ENCODE measurements at regions not wholly inside any gene's neighbourhood (a gene's known extent, or its start where the extent isn't known, plus 50 kb on each side); places are given as distances from the start of the nearest gene placed in this dataset.

GRCh38 chr2:72001937-72002690 is 145.5 kb downstream of the CYP26B1 start:
- ChIA-PET POLR2A (no interaction called here), CTCF (no interaction called here)
- no peak for DNase-seq
- Histone ChIP-seq H3K4me3 (ENCODE audit: control insufficient read depth in 1 of 2, extremely low read depth in 1 of 2, low read length in 1 of 2) (no peak overlapping the region), H3K27ac (ENCODE audit: low read length) (no peak overlapping the region), H3K36me3 (ENCODE audit: control insufficient read depth in 2 of 2, extremely low read depth in 1 of 2, insufficient read depth in 1 of 2, low read length in 1 of 2) (no peaks in the 10 kb centered on the region), H3K27me3 (replicated peaks in 1 of 2; ENCODE audit: control insufficient read depth in 2 of 2, extremely low read depth in 1 of 2, insufficient read depth in 2 of 2, low read length in 1 of 2) (peaks cover 0 to 36% of the 10 kb centered on the region in 2 experiments), H3K9me3 (no peaks in the 10 kb centered on the region), H3K4me1 (ENCODE audit: control insufficient read depth in 1 of 2, extremely low read depth in 1 of 2, insufficient read depth in 2 of 2, low read length in 2 of 2) (no peaks in the 10 kb centered on the region)
- H3K27ac Mint-ChIP-seq = no peak overlapping the region
- H3K4me3 Mint-ChIP-seq = no peak overlapping the region
- H3K36me3 Mint-ChIP-seq = no peaks in the 10 kb centered on the region
- 87% methylated on average over 4 of the region's 9 CpGs for WGBS (ENCODE audit: insufficient coverage)
- no peaks in the 10 kb centered on the region for H3K9me3 Mint-ChIP-seq
- ATAC-seq (replicated peaks in 1 of 4) = no peak
- H3K4me1 Mint-ChIP-seq = no peaks in the 10 kb centered on the region
- H3K27me3 Mint-ChIP-seq = peaks cover 0 to 10% of the 10 kb centered on the region in 2 donors

- Histone ChIP-seq H3K36me3 (ENCODE audit: control insufficient read depth in 2 of 2, extremely low read depth in 1 of 2, insufficient read depth in 1 of 2, low read length in 1 of 2) (no peaks in the 10 kb centered on the region), H3K9me3 (no peaks in the 10 kb centered on the region), H3K27me3 (replicated peaks in 1 of 2; ENCODE audit: control insufficient read depth in 2 of 2, extremely low read depth in 1 of 2, insufficient read depth in 2 of 2, low read length in 1 of 2) (peaks cover 0 to 36% of the 10 kb centered on the region in 2 experiments), H3K4me1 (ENCODE audit: control insufficient read depth in 1 of 2, extremely low read depth in 1 of 2, insufficient read depth in 2 of 2, low read length in 2 of 2) (no peaks in the 10 kb centered on the region), H3K27ac (ENCODE audit: low read length) (no peak overlapping the region), H3K4me3 (ENCODE audit: control insufficient read depth in 1 of 2, extremely low read depth in 1 of 2, low read length in 1 of 2) (no peak overlapping the region)
- H3K9me3 Mint-ChIP-seq = no peaks in the 10 kb centered on the region
- H3K27ac Mint-ChIP-seq = no peak overlapping the region
- H3K36me3 Mint-ChIP-seq = no peaks in the 10 kb centered on the region
- no peak overlapping the region for H3K4me3 Mint-ChIP-seq
- no peaks in the 10 kb centered on the region for H3K4me1 Mint-ChIP-seq
- peaks cover 0 to 10% of the 10 kb centered on the region in 2 donors for H3K27me3 Mint-ChIP-seq
- ChIA-PET POLR2A (no interaction called here), CTCF (no interaction called here)
- ATAC-seq (replicated peaks in 1 of 4) (no peak), DNase-seq (no peak)
- 57% methylated on average over 7 of the region's 7 CpGs for WGBS (ENCODE audit: insufficient coverage)
Observed at GRCh38 chr2:72000110-72000509, 147.6 kb downstream of the CYP26B1 start.

GRCh38 chr2:71999580-71999979 is 148.1 kb downstream of the CYP26B1 start:
- ATAC-seq (replicated peaks in 1 of 4) (no peak), DNase-seq (no peak)
- 75% methylated on average over 4 of the region's 5 CpGs for WGBS (ENCODE audit: insufficient coverage)
- ChIA-PET CTCF (no interaction called here), POLR2A (no interaction called here)
- Mint-ChIP-seq H3K4me1 (no peaks in the 10 kb centered on the region), H3K27me3 (peaks cover 0 to 10% of the 10 kb centered on the region in 2 donors), H3K27ac (no peak overlapping the region), H3K36me3 (no peaks in the 10 kb centered on the region), H3K4me3 (no peak overlapping the region), H3K9me3 (no peaks in the 10 kb centered on the region)
- H3K9me3 ChIP-seq = no peaks in the 10 kb centered on the region
- no peaks in the 10 kb centered on the region for H3K36me3 ChIP-seq (ENCODE audit: control insufficient read depth in 2 of 2, extremely low read depth in 1 of 2, insufficient read depth in 1 of 2, low read length in 1 of 2)
- H3K27ac ChIP-seq (ENCODE audit: low read length) = no peak overlapping the region
- peaks cover 0 to 35% of the 10 kb centered on the region in 2 experiments for H3K27me3 ChIP-seq (replicated peaks in 1 of 2; ENCODE audit: control insufficient read depth in 2 of 2, extremely low read depth in 1 of 2, insufficient read depth in 2 of 2, low read length in 1 of 2)
- H3K4me1 ChIP-seq (ENCODE audit: control insufficient read depth in 1 of 2, extremely low read depth in 1 of 2, insufficient read depth in 2 of 2, low read length in 2 of 2) = no peaks in the 10 kb centered on the region
- no peak overlapping the region for H3K4me3 ChIP-seq (ENCODE audit: control insufficient read depth in 1 of 2, extremely low read depth in 1 of 2, low read length in 1 of 2)

GRCh38 chr2:71997843-71998242 is 149.8 kb downstream of the CYP26B1 start:
- DNase-seq (no peak), ATAC-seq (replicated peaks in 1 of 4) (no peak)
- Histone ChIP-seq H3K4me1 (ENCODE audit: control insufficient read depth in 1 of 2, extremely low read depth in 1 of 2, insufficient read depth in 2 of 2, low read length in 2 of 2) (no peaks in the 10 kb centered on the region), H3K9me3 (no peaks in the 10 kb centered on the region), H3K36me3 (ENCODE audit: control insufficient read depth in 2 of 2, extremely low read depth in 1 of 2, insufficient read depth in 1 of 2, low read length in 1 of 2) (no peaks in the 10 kb centered on the region), H3K4me3 (ENCODE audit: control insufficient read depth in 1 of 2, extremely low read depth in 1 of 2, low read length in 1 of 2) (no peak overlapping the region), H3K27ac (ENCODE audit: low read length) (no peak overlapping the region), H3K27me3 (replicated peaks in 1 of 2; ENCODE audit: control insufficient read depth in 2 of 2, extremely low read depth in 1 of 2, insufficient read depth in 2 of 2, low read length in 1 of 2) (peaks cover 0 to 19% of the 10 kb centered on the region in 2 experiments)
- H3K27me3 Mint-ChIP-seq = peaks cover 0 to 8% of the 10 kb centered on the region in 2 donors
- no peaks in the 10 kb centered on the region for H3K4me1 Mint-ChIP-seq
- no peaks in the 10 kb centered on the region for H3K9me3 Mint-ChIP-seq
- ChIA-PET CTCF (no interaction called here), POLR2A (no interaction called here)
- H3K27ac Mint-ChIP-seq = no peak overlapping the region
- no peak overlapping the region for H3K4me3 Mint-ChIP-seq
- H3K36me3 Mint-ChIP-seq = no peaks in the 10 kb centered on the region

GRCh38 chr2:71995067-71995665 is 152.5 kb downstream of the CYP26B1 start:
- no peak for DNase-seq
- WGBS (ENCODE audit: insufficient coverage) = 100% methylated on average over 1 of the region's 3 CpGs
- H3K27ac ChIP-seq (ENCODE audit: low read length) = no peak overlapping the region
- Mint-ChIP-seq H3K27ac (no peak overlapping the region), H3K36me3 (no peaks in the 10 kb centered on the region), H3K27me3 (peaks cover 0 to 3% of the 10 kb centered on the region in 2 donors), H3K9me3 (peaks cover 0 to 4% (median 0%) of the 10 kb centered on the region in 3 donors), H3K4me1 (no peaks in the 10 kb centered on the region), H3K4me3 (no peak overlapping the region)
- no peaks in the 10 kb centered on the region for H3K4me1 ChIP-seq (ENCODE audit: control insufficient read depth in 1 of 2, extremely low read depth in 1 of 2, insufficient read depth in 2 of 2, low read length in 2 of 2)
- ChIA-PET CTCF (interaction anchor here in 1 of 2 donors (0.5 kb wide), 1 partner anchor 585 kb away, joined by 12 read pairs; no protein-coding TSS in a partner anchor), POLR2A (no interaction called here)
- no peak overlapping the region for H3K4me3 ChIP-seq (ENCODE audit: control insufficient read depth in 1 of 2, extremely low read depth in 1 of 2, low read length in 1 of 2)
- no peaks in the 10 kb centered on the region for H3K36me3 ChIP-seq (ENCODE audit: control insufficient read depth in 2 of 2, extremely low read depth in 1 of 2, insufficient read depth in 1 of 2, low read length in 1 of 2)
- no peak for ATAC-seq (replicated peaks in 1 of 4)
- peaks cover 0 to 9% of the 10 kb centered on the region in 2 experiments for H3K27me3 ChIP-seq (replicated peaks in 1 of 2; ENCODE audit: control insufficient read depth in 2 of 2, extremely low read depth in 1 of 2, insufficient read depth in 2 of 2, low read length in 1 of 2)
- H3K9me3 ChIP-seq = no peaks in the 10 kb centered on the region

- Histone ChIP-seq H3K4me1 (ENCODE audit: control insufficient read depth in 1 of 2, extremely low read depth in 1 of 2, insufficient read depth in 2 of 2, low read length in 2 of 2) (no peaks in the 10 kb centered on the region), H3K27me3 (replicated peaks in 1 of 2; ENCODE audit: control insufficient read depth in 2 of 2, extremely low read depth in 1 of 2, insufficient read depth in 2 of 2, low read length in 1 of 2) (no peaks in the 10 kb centered on the region), H3K4me3 (ENCODE audit: control insufficient read depth in 1 of 2, extremely low read depth in 1 of 2, low read length in 1 of 2) (no peak overlapping the region), H3K9me3 (no peaks in the 10 kb centered on the region), H3K36me3 (ENCODE audit: control insufficient read depth in 2 of 2, extremely low read depth in 1 of 2, insufficient read depth in 1 of 2, low read length in 1 of 2) (no peaks in the 10 kb centered on the region), H3K27ac (ENCODE audit: low read length) (no peak overlapping the region)
- Mint-ChIP-seq H3K4me1 (no peaks in the 10 kb centered on the region), H3K36me3 (no peaks in the 10 kb centered on the region), H3K4me3 (no peak overlapping the region), H3K27me3 (no peaks in the 10 kb centered on the region), H3K9me3 (peaks cover 0 to 4% (median 0%) of the 10 kb centered on the region in 3 donors), H3K27ac (no peak overlapping the region)
- POLR2A ChIA-PET = no interaction called here
- no peak for ATAC-seq (replicated peaks in 1 of 4)
- no peak for DNase-seq
- WGBS (ENCODE audit: insufficient coverage) = no CpG with 5 or more reads among the region's 2 CpGs
- CTCF ChIA-PET = interaction anchor here in 1 of 2 donors (0.6 kb wide), 1 partner anchor 53 kb away, joined by 6 read pairs; no protein-coding TSS in a partner anchor
Observed at GRCh38 chr2:71992036-71992435, 155.6 kb downstream of the CYP26B1 start.

Data from T-cell (primary cell).